GM19395 (cell line): ENCODE measurements at regions not wholly inside any gene's neighbourhood (a gene's known extent, or its start where the extent isn't known, plus 50 kb on each side); places are given as distances from the start of the nearest gene placed in this dataset.
"Not testable (repeated sequence)": the region's sequence is repeated elsewhere in the genome, so short reads cannot be mapped to it uniquely, and the experiment has no call there.

Experiments
- ATAC-seq: cut with Tn5 transposase; IDR thresholded peaks from one replicate; pipeline ENCODE4 v1.9.1; 2021; ENCODE audit warnings: mild to moderate bottlenecking, moderate library complexity; ENCODE audit not compliant: unreplicated experiment

- no peak for ATAC-seq
Measured at GRCh38 chr4:115287426-115287825, 174.0 kb upstream of the NDST4 start.

DNA sequence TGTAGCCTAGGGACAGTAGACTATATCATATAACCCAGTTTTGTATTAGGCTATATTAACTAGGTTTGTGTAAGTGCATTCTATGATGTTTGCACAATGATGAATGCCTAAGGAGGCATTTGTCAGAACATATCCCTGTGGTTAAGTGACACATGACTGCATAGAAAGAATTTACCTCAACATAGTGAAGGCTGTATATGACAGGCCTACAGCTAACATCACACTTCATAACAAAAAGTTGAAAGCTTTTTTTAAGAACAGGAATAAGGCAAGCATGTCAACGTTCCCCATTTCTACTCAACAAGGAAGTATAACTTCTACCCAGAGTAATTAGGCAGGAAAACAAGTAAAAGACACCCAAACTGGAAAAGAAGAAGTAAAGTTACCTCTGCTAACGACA, 165.9 kb upstream of the NDST4 start:
- ATAC-seq = no peak

- no peak for ATAC-seq
Measured at GRCh38 chr4:115278830-115279229, 165.4 kb upstream of the NDST4 start.

GRCh38 chr4:115275615-115276014, 162.2 kb upstream of the NDST4 start:
- no peak for ATAC-seq

DNA sequence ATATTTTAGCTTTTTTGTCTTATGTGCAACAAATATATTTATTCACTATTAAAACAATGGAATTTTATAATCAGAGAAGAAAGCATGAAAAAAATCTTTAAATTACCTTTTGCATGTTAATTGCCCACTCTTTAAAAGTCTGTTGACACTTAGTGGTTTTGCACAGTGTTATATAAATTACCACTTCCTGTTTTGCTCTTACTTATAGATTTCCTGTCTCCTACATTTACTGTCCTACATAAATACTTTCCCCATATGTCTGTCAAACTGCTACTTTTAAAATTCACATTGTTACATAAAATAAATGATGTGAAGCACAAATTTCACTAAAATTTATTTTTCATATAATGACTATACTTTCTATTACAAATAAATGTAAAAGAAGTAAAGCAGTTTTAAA, 161.1 kb upstream of the NDST4 start:
- ATAC-seq = peak; percentile 80

DNA sequence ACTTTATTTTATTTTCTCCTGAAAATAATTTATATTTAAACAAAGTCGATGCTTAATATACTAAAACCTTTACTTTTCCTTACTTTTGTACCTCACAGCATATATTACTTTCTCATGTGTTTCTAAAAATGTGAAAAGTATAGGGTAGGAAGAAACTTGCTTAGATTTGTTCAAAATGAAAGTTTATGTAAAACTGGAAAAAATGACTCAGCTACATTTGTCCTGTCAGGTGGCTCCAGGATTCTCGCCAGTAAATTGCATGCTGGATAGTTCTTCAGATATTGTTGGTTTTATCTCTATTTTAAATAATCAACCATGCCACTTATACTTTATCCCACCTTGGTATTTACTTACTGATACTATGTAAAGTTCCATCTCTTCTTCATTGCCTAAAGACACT, 159.2 kb upstream of the NDST4 start:
- no peak for ATAC-seq

DNA sequence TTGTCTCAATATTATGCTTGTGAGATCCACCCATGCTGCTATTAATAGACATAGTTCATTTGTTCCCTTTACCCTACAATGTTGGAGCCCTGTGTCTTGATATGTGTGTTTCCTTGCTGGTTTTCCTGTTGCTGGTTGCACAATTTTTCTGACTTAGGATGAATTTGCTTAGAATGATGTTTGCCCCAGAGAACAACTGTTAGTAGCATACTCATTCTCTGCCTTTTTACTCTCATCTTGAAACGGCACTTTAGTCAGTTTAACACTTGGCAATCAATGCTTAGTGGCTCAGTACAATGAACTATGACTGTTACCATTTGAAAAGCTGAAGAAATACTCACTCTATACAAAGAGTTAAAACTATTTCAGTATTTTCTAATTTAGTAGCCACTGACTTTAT, 158.8 kb upstream of the NDST4 start:
- peak; percentile 55 for ATAC-seq

DNA sequence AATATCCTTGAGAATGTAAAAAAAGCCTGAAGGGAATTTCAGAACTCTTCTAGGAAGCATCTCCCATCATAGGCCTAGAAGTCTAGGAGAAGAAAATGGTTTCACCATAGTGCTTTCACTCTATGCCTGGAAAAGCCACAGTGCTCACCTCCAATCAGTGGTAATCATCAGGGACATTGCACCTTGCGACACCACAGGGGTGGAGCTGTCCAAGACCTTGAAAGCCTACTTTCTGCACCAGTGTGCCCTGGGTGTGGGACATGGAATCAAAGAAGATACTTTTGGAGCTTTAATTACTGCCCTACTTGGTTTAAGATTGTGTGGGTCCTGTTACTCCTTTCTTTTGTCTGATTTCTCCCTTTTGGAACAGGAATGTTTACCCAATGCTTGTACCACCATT, 146.8 kb upstream of the NDST4 start:
- no peak for ATAC-seq

- no peak for ATAC-seq
Measured at GRCh38 chr4:115259642-115260041, 146.2 kb upstream of the NDST4 start.

DNA sequence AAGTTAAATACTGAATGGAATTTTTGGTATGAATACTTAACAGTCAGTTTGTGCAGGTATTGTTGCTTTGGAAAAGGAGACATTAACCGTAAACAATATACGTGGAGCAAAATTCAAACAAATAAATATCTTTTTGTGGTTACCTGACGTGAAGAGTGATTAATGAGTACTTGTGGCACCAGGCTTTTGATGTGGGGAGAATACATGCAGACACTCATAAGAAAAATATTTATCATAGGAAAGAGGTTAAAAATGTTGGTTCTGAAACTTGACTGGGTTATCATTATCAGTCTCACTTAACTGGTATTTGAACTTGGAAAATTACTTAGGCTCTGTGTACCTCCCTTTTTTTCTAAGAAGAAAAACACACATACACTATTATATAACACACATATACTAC, 136.4 kb upstream of the NDST4 start:
- ATAC-seq = no peak

DNA sequence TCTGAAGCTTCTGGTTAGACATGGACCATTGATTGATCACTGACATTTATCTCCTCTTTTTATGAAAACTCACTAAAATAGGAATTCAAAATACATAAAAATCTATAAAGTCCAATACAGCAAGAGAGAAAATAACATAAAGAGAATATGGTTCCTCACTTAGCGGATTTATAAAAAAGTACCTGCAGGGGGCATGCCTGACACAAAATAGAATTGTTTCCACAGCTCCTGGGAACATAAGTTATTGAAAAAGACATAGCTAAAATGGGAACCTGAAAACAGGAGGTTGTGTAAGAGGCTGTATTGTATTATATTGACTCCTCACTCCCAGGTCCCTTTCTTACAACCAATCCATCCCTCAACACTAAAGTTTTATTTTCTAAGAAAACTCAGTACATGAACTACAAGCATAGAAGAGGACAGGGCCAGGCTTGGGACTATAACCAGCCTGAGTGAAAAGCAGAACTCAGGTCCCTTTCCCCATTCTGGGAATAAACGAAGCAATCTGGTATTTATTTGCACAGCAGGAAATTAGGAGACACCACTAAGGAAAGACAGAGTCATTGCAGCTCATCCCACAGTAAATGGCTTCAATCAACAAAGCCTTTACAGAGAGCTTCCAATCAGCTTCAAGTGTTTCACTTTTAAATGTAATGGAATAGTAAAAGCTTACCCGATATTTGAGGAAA, 121.1 kb upstream of the NDST4 start:
- ATAC-seq = no peak

DNA sequence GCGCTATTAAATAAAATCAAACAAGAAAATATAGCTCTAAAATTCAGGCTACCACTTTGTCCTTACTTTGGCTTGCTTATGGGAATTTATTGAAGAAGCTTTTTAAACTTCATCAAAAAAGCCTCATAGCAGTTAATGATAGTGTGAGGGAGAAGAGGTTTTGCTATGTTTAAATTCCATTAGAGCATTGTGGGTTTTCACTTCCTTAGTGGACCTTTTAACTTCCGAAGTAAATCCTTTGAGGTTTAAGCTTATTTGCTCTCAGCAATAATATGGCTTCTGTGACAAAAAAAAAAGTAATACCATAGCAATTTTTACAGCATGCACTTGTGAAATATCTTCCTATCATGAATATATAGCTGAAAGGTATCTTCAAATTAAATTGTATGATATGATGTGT, 120.2 kb upstream of the NDST4 start:
- no peak for ATAC-seq

DNA sequence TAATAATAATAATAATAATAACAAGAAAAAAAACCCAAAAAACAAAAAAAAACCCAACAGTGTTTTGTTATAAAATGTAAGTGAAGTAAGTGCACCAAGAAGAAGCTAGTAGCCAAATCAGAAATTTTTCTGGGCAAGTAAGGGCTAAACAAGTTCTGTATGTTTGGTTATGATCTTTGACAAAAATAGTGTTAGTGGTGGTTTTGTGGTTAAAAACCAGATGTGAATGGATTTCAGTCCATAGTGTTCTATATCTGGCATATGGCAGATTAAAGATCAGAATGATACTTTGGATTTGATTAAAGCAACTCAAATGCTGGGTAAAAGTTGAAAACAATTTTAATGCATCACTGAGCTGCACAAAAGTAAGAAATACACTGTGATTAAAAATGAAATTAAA, 116.5 kb upstream of the NDST4 start:
- ATAC-seq = no peak

GRCh38 chr4:115228851-115229250, 115.4 kb upstream of the NDST4 start:
- ATAC-seq = no peak

- ATAC-seq = no peak
Measured at GRCh38 chr4:115222061-115222460, 108.6 kb upstream of the NDST4 start.

DNA sequence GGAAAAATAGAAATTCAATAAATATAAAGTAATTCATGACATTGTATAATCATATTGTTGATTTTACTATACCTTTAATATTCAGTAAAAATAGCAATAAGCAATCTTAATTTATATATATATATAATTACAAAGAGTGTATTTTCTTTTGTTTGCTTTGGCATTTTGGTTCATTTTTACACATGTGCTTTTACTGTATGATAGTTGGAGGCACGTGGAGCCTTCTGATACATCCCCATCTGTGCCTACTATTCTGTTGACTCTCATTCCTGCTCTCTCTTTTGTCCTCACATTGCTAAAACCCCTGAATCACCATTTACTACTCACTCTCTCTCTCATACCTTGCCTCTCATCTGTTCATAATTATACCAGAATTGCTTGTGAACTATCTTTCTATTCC, 106.4 kb upstream of the NDST4 start:
- no peak for ATAC-seq

- ATAC-seq = no peak
Measured at GRCh38 chr4:115219315-115219860, 106.0 kb upstream of the NDST4 start.

- no peak for ATAC-seq
Measured at GRCh38 chr4:115215935-115216334, 102.5 kb upstream of the NDST4 start.

- no peak for ATAC-seq
Measured at GRCh38 chr4:115213716-115214115, 100.3 kb upstream of the NDST4 start.

GRCh38 chr4:115201042-115201330, 87.6 kb upstream of the NDST4 start:
- ATAC-seq = no peak

DNA sequence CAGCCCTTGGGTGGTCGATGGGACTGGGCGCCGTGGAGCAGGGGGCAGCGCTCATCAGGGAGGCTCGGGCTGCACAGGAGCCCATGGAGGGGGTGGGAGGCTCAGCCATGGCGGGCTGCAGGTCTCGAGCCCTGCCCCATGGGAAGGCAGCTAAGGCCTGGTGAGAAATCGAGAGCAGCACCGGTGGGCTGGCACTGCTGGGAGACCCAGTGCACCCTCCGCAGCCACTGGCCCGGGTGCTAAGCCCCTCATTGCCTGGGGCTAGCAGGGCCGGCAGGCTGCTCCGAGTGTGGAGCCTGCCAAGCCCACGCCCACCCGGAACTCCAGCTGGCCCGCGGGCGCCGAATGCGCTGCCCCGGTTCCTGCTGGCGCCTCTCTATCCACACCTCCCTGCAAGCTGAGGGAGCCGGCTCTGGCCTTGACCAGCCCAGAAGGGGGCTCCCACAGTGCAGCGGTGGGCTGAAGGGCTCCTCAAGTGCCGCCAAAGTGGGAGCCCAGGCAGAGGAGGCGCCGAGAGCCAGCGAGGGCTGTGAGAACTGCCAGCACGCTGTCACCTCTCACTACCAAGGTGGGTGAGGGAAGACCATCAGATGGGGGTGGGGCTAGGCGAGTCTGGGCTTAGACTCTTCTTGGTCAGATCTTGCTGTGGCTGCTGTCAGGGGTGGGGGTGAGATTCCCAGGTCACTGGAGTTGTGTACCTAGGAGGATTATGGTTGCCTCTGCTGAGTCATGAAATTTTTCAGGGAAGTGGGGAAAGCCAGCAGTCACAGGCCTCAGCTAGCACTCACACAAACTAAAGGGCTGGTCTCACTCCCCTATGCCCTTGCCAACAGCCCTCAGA, 87.0 kb upstream of the NDST4 start:
- not testable (repeated sequence) for ATAC-seq

DNA sequence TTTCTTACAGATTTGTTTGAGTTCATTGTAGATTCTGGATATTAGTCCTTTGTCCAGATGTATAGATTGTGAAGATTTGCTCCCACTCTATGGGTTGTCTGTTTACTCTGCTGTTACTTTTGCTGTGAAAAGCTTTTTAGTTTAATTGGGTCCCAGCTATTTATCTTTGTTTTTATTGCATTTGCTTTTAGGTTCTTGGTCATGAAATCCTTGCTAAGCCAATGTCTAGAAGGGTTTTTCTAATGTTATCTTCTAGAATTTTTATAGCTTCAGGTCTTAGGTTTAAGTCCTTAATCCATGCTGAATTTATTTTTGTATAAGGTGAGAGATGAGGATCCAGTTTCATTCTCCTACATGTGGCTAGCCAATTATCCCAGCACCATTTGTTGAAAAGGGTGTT, 81.2 kb upstream of the NDST4 start:
- not testable (repeated sequence) for ATAC-seq
